GM12874 (cell line): ENCODE measurements at regions not wholly inside any gene's neighbourhood (a gene's known extent, or its start where the extent isn't known, plus 50 kb on each side); places are given as distances from the start of the nearest gene placed in this dataset.

Source experiments
- TF ChIP-seq, protein P1 (sequence below): IDR thresholded peaks from 2 replicates; pipeline ENCODE4 v1.5.1; 2011; ENCODE audit warnings: low read depth, mild to moderate bottlenecking, control low read depth, low read length, moderate library complexity; ENCODE audit not compliant: insufficient read depth

DNA sequence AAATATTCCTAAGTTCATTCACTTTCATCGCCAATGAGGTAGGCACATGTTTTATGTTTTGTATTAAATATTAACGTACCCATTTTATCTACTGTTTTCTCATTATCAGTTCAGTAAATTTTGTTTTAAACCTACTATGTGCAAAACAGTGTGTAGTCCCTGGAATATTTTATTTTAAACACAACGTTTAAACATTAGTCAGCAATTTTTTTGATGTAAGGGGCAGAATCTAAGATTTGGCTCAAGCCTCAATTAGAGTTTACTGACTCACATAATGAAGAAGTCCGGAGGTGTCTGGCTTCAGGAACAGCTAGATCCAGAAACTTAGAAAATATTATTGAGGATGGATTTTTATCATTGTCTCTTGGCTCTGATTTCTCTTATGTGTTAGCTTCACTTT, 267.5 kb downstream of the C12orf75 start:
- TF ChIP-seq, protein P1, sequence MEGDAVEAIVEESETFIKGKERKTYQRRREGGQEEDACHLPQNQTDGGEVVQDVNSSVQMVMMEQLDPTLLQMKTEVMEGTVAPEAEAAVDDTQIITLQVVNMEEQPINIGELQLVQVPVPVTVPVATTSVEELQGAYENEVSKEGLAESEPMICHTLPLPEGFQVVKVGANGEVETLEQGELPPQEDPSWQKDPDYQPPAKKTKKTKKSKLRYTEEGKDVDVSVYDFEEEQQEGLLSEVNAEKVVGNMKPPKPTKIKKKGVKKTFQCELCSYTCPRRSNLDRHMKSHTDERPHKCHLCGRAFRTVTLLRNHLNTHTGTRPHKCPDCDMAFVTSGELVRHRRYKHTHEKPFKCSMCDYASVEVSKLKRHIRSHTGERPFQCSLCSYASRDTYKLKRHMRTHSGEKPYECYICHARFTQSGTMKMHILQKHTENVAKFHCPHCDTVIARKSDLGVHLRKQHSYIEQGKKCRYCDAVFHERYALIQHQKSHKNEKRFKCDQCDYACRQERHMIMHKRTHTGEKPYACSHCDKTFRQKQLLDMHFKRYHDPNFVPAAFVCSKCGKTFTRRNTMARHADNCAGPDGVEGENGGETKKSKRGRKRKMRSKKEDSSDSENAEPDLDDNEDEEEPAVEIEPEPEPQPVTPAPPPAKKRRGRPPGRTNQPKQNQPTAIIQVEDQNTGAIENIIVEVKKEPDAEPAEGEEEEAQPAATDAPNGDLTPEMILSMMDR, result no peak

DNA sequence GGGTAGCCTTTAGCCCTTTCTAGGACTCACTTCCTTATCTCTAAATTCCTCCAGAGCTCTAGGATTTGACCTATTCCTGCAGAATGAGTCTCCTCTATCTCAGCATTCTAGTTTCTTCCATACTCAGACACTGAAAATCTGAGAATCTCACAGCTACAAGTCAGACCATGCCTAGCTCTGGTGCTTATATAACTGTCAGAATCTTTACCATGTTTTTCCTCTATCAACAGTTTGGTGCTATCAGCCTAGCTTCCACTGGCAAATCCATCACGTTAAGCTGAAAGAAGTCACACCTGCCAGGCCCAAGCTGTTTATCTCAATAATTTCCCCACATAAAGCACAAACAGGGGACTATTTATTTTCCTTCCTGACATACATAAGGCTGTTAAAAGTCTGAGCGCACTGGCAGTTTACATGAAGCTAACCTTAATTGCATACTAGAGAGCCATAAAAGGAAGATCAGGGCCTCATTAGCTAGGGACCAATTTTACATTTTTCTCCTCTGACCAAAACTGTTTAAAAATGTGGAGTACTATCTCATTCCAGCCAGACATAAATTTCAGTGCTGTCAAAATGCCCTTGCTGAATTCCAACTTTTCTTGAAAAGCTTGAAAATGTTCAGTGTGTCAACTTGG, 270.5 kb downstream of the C12orf75 start:
- TF ChIP-seq, protein P1, result no peak

DNA sequence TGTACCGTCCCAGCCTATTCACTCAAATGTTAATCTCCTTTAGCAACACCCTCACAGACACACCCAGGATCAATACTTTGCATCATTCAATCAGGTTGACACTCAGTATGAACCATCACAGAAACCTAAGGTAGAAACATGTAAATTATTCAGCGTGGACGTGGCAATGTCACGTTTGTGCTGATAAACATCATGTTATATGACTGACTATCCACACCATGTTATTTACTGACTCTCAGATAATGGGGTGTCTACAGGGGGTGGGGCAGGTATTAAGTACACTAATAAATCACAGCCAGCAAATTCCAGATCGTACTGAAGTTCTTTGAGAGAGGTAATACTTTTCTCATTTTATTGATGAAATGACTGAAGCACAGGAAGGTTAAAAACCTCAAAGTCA, 280.0 kb downstream of the C12orf75 start:
- TF ChIP-seq, protein P1, result no peak

DNA sequence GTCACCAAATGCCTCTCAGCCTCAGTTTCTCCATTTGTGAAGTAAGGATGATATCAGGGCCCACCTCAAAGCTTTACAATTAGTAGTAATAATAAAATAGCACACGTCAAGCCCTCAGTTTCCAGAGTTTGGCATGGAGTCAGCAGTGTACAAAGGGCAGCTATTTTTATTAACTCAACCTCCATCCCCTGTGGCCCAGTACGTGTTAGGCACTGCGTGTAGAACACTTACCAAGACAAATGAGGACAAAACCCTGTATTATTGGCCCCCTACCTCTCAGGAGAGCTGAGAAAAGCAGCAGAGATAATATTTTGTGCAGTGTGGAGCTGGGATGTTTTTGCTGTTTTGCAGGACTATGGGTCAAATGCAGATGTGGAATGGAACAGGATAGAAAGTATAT, 280.8 kb downstream of the C12orf75 start:
- TF ChIP-seq, protein P1, result no peak

DNA sequence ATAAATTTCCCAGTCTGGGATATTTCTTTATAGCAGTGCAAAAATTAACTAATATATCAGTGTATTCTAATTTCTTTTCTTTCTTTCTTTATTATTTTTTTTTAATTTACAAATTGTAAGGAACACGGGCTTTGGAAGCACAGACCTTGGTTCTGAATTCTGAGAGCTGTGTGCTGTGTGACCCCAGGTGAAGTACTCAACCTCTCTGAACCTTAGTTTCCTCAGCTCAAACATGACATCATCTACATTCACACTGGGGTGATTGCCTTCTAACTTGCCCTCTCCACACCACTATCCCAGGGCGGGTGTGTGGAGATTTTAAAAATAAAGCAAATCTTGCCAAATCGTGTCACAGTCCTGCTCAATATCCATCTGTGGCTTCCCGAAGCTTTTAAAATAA, 282.8 kb downstream of the C12orf75 start:
- TF ChIP-seq, protein P1, result no peak

DNA sequence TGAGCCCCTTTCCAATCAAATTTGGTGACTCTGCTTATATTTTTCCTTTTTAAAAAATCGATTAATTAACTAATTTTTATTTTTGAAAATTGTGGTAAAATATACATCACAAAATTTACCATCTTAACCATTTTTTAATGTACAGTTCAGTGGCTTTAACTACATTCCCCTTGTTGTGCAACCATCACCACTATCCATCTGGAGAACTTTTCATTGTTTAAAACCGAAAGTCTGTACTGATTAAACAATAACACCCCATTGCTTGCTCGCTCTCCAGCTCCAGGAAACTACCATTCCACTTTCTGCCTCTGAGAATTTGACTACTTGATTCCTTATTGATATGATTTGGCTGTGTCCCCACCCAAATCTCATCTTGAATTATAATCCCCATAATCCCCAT, 283.4 kb downstream of the C12orf75 start:
- TF ChIP-seq, protein P1, result no peak

DNA sequence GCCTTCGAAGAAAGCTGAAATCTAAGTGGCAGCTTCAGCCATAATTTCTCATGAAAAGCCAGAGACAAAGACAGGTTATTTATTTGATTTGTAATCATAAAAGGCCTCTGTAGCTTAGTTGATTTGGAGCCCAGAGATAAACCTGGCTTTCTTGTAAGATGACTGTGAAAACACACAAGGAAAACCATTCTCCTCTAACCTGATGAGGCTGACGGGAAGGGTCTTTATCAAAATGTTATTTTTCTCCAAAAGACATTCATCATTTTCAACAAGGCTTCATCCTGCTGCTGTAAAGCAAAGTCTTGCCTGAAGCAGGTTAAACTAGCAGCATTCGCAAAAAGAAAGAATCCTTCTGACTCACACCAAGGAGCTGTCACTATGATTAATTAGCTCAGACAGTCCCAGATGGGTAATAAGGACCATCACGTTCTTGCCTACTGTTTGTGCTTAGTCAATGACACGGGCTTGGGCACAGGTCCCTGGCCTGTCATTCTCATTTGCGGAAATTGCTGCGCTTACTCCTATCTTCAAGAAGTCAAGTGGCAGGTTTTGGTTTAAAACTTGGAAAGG, 286.6 kb downstream of the C12orf75 start:
- TF ChIP-seq, protein P1, result no peak

DNA sequence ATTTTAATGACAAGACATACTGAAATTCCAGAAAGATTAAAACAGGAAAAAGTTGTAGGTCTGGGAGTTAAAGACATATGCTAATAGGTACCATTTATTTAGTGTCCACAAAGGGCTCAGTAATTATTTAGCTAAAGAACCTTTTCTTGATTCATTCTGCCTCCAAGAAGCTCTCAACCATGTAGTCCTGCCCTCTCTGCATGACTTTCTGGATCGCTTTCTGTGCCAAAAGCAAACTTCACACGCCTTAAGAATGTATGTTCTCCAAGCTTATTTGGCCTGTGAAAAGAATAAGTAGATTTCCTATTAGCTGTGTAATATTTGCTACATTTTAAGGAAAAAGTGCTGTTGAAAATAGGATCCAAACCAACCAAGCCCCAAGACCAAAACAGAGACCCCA, 291.7 kb downstream of the C12orf75 start:
- TF ChIP-seq, protein P1, result no peak
